AG09319 (cell line): ENCODE measurements at regions not wholly inside any gene's neighbourhood (a gene's known extent, or its start where the extent isn't known, plus 50 kb on each side); places are given as distances from the start of the nearest gene placed in this dataset.

Experiments
- DNase-seq: peaks from one replicate; pipeline ENCODE4 v3.0.0-alpha.2; 2010; ENCODE audit warnings: low read depth; ENCODE audit errors: extremely low read depth
- CTCF ChIP-seq: IDR thresholded peaks from 2 replicates; pipeline ENCODE4 v1.5.1; 2011; ENCODE audit warnings: low read depth, mild to moderate bottlenecking, inconsistent platforms, low read length, moderate library complexity

GRCh38 chr10:105328503-105329133 is 687.5 kb downstream of the SORCS3 start:
- DNase-seq: no peak
- no peak for TF ChIP-seq CTCF
